Fibroblast of lung (primary cell): ENCODE measurements at regions not wholly inside any gene's neighbourhood (a gene's known extent, or its start where the extent isn't known, plus 50 kb on each side); places are given as distances from the start of the nearest gene placed in this dataset.
A peak's percentile ranks its signal among the peaks of the same experiment; 100 is the strongest.

Source experiments
- DNase-seq, 2 donors: peaks; one replicate each; pipeline versions ENCODE4 v3.0.0 to v3.0.0-alpha.2; 2010; ENCODE audit warnings: low read depth in 2 of 2
- H2AFZ ChIP-seq: 2 replicates; pipeline ENCODE4 v1.5.1; 2012; ENCODE audit warnings: low read length, control low read depth, inconsistent platforms
- H3K27ac ChIP-seq: 2 replicates; pipeline ENCODE4 v1.5.1; 2011; ENCODE audit warnings: low read length, control low read depth; ENCODE audit not compliant: insufficient read depth
- H3K27me3 ChIP-seq: 2 replicates; pipeline ENCODE4 v1.5.1; 2011; ENCODE audit warnings: mild to moderate bottlenecking, low read length; ENCODE audit not compliant: control insufficient read depth, insufficient read depth
- H3K36me3 ChIP-seq: 2 replicates; pipeline ENCODE4 v1.5.1; 2011; ENCODE audit warnings: low read length; ENCODE audit not compliant: control insufficient read depth, insufficient read depth
- H3K4me1 ChIP-seq: 2 replicates; pipeline ENCODE4 v1.5.1; 2011; ENCODE audit warnings: low read length; ENCODE audit not compliant: control insufficient read depth, insufficient read depth; ENCODE audit errors: extremely low read depth
- H3K4me2 ChIP-seq: 2 replicates; pipeline ENCODE4 v1.5.1; 2011; ENCODE audit warnings: low read length, control low read depth; ENCODE audit not compliant: insufficient read depth; ENCODE audit errors: extremely low read depth
- H3K4me3 ChIP-seq, 4 experiments: fragments of 200-600 bp in 1 of 4; sonication (generic) in 1 of 4; replicated peaks in 1 of 4; 2 replicates each; pipeline ENCODE4 v1.5.1; 2011 to 2016; ENCODE audit warnings: low read length in 4 of 4, low read depth in 3 of 4, mild to moderate bottlenecking in 3 of 4, control low read depth in 2 of 4, inconsistent platforms in 1 of 4, mixed read lengths in 1 of 4; ENCODE audit not compliant: insufficient read depth in 1 of 4; ENCODE audit errors: control extremely low read depth in 1 of 4
- H3K79me2 ChIP-seq: 2 replicates; pipeline ENCODE4 v1.5.1; 2012; ENCODE audit warnings: mild to moderate bottlenecking, low read length, inconsistent platforms; ENCODE audit not compliant: control insufficient read depth, insufficient read depth
- H3K9ac ChIP-seq: 2 replicates; pipeline ENCODE4 v1.5.1; 2011; ENCODE audit warnings: mild to moderate bottlenecking, low read length, control low read depth; ENCODE audit not compliant: insufficient read depth
- H3K9me3 ChIP-seq: 2 replicates; pipeline ENCODE4 v1.5.1; 2012; ENCODE audit warnings: low read depth, low read length; ENCODE audit not compliant: control insufficient read depth, insufficient read depth
- H4K20me1 ChIP-seq: 2 replicates; pipeline ENCODE4 v1.5.1; 2011; ENCODE audit warnings: low read length; ENCODE audit not compliant: control insufficient read depth, insufficient read depth; ENCODE audit errors: extremely low read depth
- EZH2 ChIP-seq: IDR thresholded peaks from 2 replicates; pipeline ENCODE4 v1.5.1; 2012; ENCODE audit warnings: low read length, control low read depth, mild to moderate bottlenecking; ENCODE audit errors: missing control alignments
- TF ChIP-seq, protein P1 (sequence below), 2 donors: IDR thresholded peaks in 1 of 2; conservative IDR thresholded peaks in 1 of 2; 1 replicate in 1 of 2; 2 replicates in 1 of 2; pipeline ENCODE4 v1.5.1; 2011 to 2012; ENCODE audit warnings: low read length in 2 of 2, control low read depth in 1 of 2, inconsistent platforms in 1 of 2, low read depth in 1 of 2, mild to moderate bottlenecking in 1 of 2

DNA sequence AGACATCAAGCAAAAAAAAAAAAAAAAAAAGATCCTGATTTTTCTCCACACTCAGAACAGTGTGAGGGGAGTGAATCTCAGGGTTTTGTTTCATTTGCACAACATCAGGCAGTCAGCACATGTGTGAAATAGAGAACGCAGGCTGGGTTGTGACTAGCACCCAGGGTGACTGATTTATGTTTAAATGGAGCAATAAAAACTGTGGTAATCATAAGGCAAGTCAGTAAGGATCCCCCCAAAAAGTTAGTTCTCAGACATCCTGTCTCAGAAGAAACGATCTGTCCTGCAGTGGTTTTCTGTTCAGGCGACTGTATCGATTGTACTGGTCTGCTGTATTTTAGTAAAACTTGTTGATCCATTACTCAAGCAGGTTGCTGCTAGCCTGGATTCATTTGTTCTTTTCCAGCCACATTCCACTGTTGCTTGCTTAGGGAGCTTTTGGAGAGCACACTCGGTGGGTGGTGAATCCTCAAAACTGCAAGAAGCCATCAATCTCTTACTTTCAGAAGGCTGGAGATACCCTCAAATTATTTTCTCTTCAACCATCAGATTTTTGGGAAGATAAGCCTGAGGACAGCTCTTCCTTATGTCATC lies 107.1 kb downstream of the DACT1 start:
- TF ChIP-seq EZH2 = no peak
- TF ChIP-seq, protein P1, sequence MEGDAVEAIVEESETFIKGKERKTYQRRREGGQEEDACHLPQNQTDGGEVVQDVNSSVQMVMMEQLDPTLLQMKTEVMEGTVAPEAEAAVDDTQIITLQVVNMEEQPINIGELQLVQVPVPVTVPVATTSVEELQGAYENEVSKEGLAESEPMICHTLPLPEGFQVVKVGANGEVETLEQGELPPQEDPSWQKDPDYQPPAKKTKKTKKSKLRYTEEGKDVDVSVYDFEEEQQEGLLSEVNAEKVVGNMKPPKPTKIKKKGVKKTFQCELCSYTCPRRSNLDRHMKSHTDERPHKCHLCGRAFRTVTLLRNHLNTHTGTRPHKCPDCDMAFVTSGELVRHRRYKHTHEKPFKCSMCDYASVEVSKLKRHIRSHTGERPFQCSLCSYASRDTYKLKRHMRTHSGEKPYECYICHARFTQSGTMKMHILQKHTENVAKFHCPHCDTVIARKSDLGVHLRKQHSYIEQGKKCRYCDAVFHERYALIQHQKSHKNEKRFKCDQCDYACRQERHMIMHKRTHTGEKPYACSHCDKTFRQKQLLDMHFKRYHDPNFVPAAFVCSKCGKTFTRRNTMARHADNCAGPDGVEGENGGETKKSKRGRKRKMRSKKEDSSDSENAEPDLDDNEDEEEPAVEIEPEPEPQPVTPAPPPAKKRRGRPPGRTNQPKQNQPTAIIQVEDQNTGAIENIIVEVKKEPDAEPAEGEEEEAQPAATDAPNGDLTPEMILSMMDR (conservative IDR thresholded peaks at IDR 0.05 in 1 of 2, IDR thresholded peaks at IDR 0.05 in 1 of 2; ENCODE audit: low read depth in 1 of 2, low read length in 2 of 2) = no peak
- Histone ChIP-seq H3K4me3 (no peak overlapping the region), H3K36me3 (no peaks in the 10 kb centered on the region), H4K20me1 (no peaks in the 10 kb centered on the region), H3K9ac (no peak overlapping the region), H3K27ac (no peak overlapping the region), H3K4me2 (no peak overlapping the region), H3K79me2 (no peaks in the 10 kb centered on the region), H3K4me1 (peaks cover 10% of the 10 kb centered on the region), H2AFZ (no peak overlapping the region), H3K9me3 (no peaks in the 10 kb centered on the region), H3K27me3 (no peaks in the 10 kb centered on the region)
- no peak for DNase-seq

DNA sequence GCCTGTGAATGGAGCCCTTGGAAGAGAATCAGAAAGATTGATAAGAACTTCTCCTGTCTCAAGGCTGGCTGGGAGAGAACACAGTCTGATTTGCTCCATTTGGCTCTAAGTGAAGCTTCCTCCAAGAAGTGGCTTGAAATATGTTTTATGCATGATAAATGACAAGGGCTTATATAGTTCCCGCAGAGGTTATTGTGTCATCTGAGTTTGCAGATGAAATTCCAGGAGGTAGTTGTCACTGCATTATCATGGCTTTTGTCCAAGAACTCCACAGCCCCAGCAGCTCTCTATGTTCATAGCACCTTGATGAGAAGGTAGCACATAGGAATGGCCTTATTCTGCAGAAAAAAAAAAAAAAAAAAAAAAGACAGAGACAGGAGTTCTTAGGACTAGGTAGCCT lies 108.5 kb downstream of the DACT1 start:
- H3K9ac ChIP-seq = no peak overlapping the region
- no peak overlapping the region for H3K4me2 ChIP-seq
- H3K27ac ChIP-seq = no peak overlapping the region
- no peak overlapping the region for H2AFZ ChIP-seq
- H3K36me3 ChIP-seq = no peaks in the 10 kb centered on the region
- no peaks in the 10 kb centered on the region for H4K20me1 ChIP-seq
- peaks cover 10% of the 10 kb centered on the region for H3K4me1 ChIP-seq
- H3K79me2 ChIP-seq = no peaks in the 10 kb centered on the region
- no peaks in the 10 kb centered on the region for H3K9me3 ChIP-seq
- H3K27me3 ChIP-seq = no peaks in the 10 kb centered on the region
- H3K4me3 ChIP-seq = no peak overlapping the region
- peak; percentile 77 to 94 for DNase-seq
- TF ChIP-seq, protein P1 (conservative IDR thresholded peaks at IDR 0.05 in 1 of 2, IDR thresholded peaks at IDR 0.05 in 1 of 2; ENCODE audit: low read depth in 1 of 2, low read length in 2 of 2) = no peak
- TF ChIP-seq EZH2 = no peak

DNA sequence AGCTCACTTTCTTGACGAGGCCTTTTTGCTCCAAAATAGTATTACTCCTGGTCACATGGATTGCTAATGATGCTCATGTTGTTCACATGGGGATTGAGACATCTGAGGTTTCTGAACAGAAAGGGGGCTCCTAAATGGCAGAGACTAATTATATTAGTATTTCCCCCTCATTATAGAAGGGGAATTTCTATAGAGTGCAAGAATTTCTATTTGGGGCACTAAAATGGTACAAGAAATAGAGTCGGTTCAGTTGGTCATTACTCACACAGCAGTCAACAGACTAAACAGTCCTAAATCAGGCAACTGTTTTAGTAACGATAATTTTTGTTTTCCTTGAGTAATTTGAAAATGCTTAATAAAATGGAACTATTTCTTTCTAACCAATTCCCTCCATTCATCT lies 108.9 kb downstream of the DACT1 start:
- Histone ChIP-seq H3K36me3 (no peaks in the 10 kb centered on the region), H3K4me3 (no peak overlapping the region), H3K9me3 (no peaks in the 10 kb centered on the region), H3K27me3 (no peaks in the 10 kb centered on the region), H3K9ac (no peak overlapping the region), H3K27ac (no peak overlapping the region), H3K4me1 (peaks cover 10% of the 10 kb centered on the region), H2AFZ (no peak overlapping the region), H4K20me1 (no peaks in the 10 kb centered on the region), H3K4me2 (no peak overlapping the region), H3K79me2 (no peaks in the 10 kb centered on the region)
- DNase-seq = no peak
- no peak for TF ChIP-seq EZH2
- TF ChIP-seq, protein P1 (conservative IDR thresholded peaks at IDR 0.05 in 1 of 2, IDR thresholded peaks at IDR 0.05 in 1 of 2; ENCODE audit: low read depth in 1 of 2, low read length in 2 of 2) = no peak
